H1 (cell line): ENCODE measurements at regions not wholly inside any gene's neighbourhood (a gene's known extent, or its start where the extent isn't known, plus 50 kb on each side); places are given as distances from the start of the nearest gene placed in this dataset.

ENCODE experiments used
- SIX5 ChIP-seq: IDR thresholded peaks from 2 replicates; pipeline ENCODE4 v1.6.1; 2011; ENCODE audit warnings: mild to moderate bottlenecking, low read depth, low read length
- SP1 ChIP-seq: IDR thresholded peaks from 2 replicates; pipeline ENCODE4 v1.6.1; 2011; ENCODE audit warnings: low read depth, low read length
- TF ChIP-seq, protein P1 (sequence below): IDR thresholded peaks from 2 replicates; pipeline ENCODE4 v1.6.1; 2012; ENCODE audit warnings: inconsistent platforms

DNA sequence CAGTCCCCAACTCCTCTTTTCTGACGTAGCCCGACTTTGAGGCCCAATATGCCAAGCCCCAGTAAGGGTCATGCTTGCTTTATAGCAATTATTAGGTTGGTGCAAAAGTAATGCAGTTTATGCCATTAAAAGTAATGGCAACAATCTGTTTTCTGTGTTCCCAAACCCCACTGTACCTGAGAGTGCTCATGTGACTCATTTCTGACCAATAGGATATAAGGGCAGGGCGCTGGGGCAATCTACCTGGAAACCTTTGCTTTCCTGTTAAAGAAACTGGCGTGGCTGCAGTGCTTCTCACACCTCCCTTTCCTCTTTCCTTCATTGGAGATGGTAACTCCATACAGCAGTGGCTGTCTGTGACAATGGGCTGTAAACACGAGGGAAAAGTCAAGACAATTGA, 78.9 kb upstream of the MPPED2 start (continued):
- TF ChIP-seq SIX5 (no peak), SP1 (no peak)
- TF ChIP-seq, protein P1, sequence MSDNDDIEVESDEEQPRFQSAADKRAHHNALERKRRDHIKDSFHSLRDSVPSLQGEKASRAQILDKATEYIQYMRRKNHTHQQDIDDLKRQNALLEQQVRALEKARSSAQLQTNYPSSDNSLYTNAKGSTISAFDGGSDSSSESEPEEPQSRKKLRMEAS: no peak
- TF ChIP-seq, all 59 proteins: peak for 0
